Thoracic aorta (tissue), 2 donors: ENCODE measurements at regions not wholly inside any gene's neighbourhood (a gene's known extent, or its start where the extent isn't known, plus 50 kb on each side); places are given as distances from the start of the nearest gene placed in this dataset.

Experiments
- ATAC-seq: fragments of 150-250 bp; one replicate; pipeline ENCODE4 v1.8.0; 2017; ENCODE audit warnings: low read depth; ENCODE audit not compliant: insufficient number of reproducible peaks, low FRiP score
- DNase-seq: peaks from one replicate; pipeline ENCODE4 v3.0.0-alpha.2; 2020; ENCODE audit warnings: low spot score
- H3K27ac ChIP-seq, 2 donors: fragments of 200-600 bp; sonication (generic); 1 replicate in 1 of 2; 2 replicates in 1 of 2; pipeline ENCODE4 v1.5.1; 2016; ENCODE audit warnings: mild to moderate bottlenecking in 2 of 2, moderate library complexity in 2 of 2
- H3K27me3 ChIP-seq: fragments of 200-600 bp; sonication (generic); replicated peaks from 2 replicates; pipeline ENCODE4 v1.6.0; 2016; ENCODE audit warnings: mild to moderate bottlenecking; ENCODE audit not compliant: insufficient read depth
- H3K36me3 ChIP-seq: fragments of 200-600 bp; sonication (generic); one replicate; pipeline ENCODE4 v1.5.1; 2016
- H3K4me1 ChIP-seq, 2 donors: fragments of 200-600 bp; sonication (generic); 1 replicate in 1 of 2; 2 replicates in 1 of 2; pipeline versions ENCODE4 v1.5.1 to v1.6.0; 2016; ENCODE audit warnings: low read depth in 2 of 2, mild to moderate bottlenecking in 1 of 2; ENCODE audit not compliant: control insufficient read depth in 1 of 2
- H3K4me3 ChIP-seq: fragments of 200-600 bp; sonication (generic); 2 replicates; pipeline ENCODE4 v1.5.1; 2016; ENCODE audit warnings: mild to moderate bottlenecking
- H3K9me3 ChIP-seq: fragments of 200-600 bp; sonication (generic); 2 replicates; pipeline ENCODE4 v1.5.1; 2016
- TF ChIP-seq, protein P1 (sequence below): fragments of 200-600 bp; sonication (generic); IDR thresholded peaks from one replicate; pipeline ENCODE4 v1.5.1; 2019; ENCODE audit warnings: antibody characterized with exemption

DNA sequence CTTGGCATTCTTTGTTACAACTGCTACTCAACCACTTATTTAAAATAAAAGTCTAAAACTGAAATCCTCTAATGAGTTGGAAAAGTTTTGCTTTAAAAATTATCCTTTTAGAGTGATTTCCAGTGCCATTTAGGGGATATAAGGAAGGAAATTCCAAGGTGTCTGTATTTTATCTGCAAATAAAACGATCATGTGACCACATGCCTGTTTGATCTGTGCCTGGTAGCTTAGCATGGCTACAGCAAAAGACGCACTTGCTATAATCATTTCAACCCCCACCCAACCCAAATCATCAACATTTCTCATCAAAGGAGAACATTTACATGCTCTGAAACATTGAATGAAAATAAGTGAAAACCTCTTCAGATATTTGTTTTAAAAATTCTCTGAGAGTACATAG is 615.1 kb downstream of the IRS1 start:
- Histone ChIP-seq H3K27me3 (no peaks in the 10 kb centered on the region), H3K36me3 (no peaks in the 10 kb centered on the region), H3K9me3 (no peaks in the 10 kb centered on the region), H3K27ac (no peak overlapping the region), H3K4me1 (peaks cover 9 to 11% of the 10 kb centered on the region in 2 donors), H3K4me3 (no peak overlapping the region)
- DNase-seq (no peak), ATAC-seq (no peak)
- TF ChIP-seq, protein P1, sequence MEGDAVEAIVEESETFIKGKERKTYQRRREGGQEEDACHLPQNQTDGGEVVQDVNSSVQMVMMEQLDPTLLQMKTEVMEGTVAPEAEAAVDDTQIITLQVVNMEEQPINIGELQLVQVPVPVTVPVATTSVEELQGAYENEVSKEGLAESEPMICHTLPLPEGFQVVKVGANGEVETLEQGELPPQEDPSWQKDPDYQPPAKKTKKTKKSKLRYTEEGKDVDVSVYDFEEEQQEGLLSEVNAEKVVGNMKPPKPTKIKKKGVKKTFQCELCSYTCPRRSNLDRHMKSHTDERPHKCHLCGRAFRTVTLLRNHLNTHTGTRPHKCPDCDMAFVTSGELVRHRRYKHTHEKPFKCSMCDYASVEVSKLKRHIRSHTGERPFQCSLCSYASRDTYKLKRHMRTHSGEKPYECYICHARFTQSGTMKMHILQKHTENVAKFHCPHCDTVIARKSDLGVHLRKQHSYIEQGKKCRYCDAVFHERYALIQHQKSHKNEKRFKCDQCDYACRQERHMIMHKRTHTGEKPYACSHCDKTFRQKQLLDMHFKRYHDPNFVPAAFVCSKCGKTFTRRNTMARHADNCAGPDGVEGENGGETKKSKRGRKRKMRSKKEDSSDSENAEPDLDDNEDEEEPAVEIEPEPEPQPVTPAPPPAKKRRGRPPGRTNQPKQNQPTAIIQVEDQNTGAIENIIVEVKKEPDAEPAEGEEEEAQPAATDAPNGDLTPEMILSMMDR, result no peak

DNA sequence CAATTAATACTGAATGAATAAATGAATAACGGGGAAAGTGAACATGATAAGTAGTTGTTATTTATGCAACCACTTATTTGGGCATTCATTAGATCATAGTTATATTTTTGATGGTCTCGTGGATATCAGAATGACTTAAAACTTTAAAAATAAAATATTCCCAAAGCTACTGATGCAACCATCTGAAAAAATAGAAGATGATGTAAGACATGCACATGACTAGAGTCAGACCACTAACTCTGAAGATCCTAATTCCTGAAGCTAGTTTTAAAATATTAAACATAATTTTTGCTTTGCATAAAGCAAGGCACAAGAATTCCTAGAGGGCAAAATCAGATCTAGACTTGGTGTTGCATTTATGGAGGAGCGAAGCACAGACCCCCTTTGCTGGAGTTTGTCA is 616.1 kb downstream of the IRS1 start:
- TF ChIP-seq, protein P1, result no peak
- H3K4me3 ChIP-seq, result no peak overlapping the region
- H3K27me3 ChIP-seq, result no peaks in the 10 kb centered on the region
- H3K4me1 ChIP-seq, result peaks cover 9 to 11% of the 10 kb centered on the region in 2 donors
- no peak overlapping the region for H3K27ac ChIP-seq
- ATAC-seq (no peak), DNase-seq (no peak)
- no peaks in the 10 kb centered on the region for H3K36me3 ChIP-seq
- no peaks in the 10 kb centered on the region for H3K9me3 ChIP-seq

- ATAC-seq, result no peak
- Histone ChIP-seq H3K4me3 (no peak overlapping the region), H3K27me3 (no peaks in the 10 kb centered on the region), H3K36me3 (no peaks in the 10 kb centered on the region), H3K4me1 (peaks cover 9 to 11% of the 10 kb centered on the region in 2 donors), H3K9me3 (no peaks in the 10 kb centered on the region), H3K27ac (no peak overlapping the region)
- no peak for DNase-seq
- TF ChIP-seq, protein P1, result no peak
Measured at GRCh38 chr2:226183033-226183432, 616.6 kb downstream of the IRS1 start.

- Histone ChIP-seq H3K36me3 (no peaks in the 10 kb centered on the region), H3K4me3 (no peak overlapping the region), H3K4me1 (peaks cover 9 to 11% of the 10 kb centered on the region in 2 donors), H3K27me3 (no peaks in the 10 kb centered on the region), H3K27ac (no peak overlapping the region), H3K9me3 (no peaks in the 10 kb centered on the region)
- ATAC-seq, result no peak
- no peak for DNase-seq
- TF ChIP-seq, protein P1, result no peak
Measured at GRCh38 chr2:226181909-226182308, 617.7 kb downstream of the IRS1 start.

GRCh38 chr2:226180281-226180884 is 619.2 kb downstream of the IRS1 start:
- Histone ChIP-seq H3K4me1 (peaks cover 3 to 6% of the 10 kb centered on the region in 2 donors), H3K9me3 (no peaks in the 10 kb centered on the region), H3K4me3 (no peak overlapping the region), H3K36me3 (no peaks in the 10 kb centered on the region), H3K27me3 (no peaks in the 10 kb centered on the region), H3K27ac (no peak overlapping the region)
- TF ChIP-seq, protein P1, result no peak
- no peak for DNase-seq
- no peak for ATAC-seq
